ENCODE measurements at regions not wholly inside any gene's neighbourhood (a gene's known extent, or its start where the extent isn't known, plus 50 kb on each side); places are given as distances from the start of the nearest gene placed in this dataset.

- TF ChIP-seq POLR2A (IDR thresholded peaks at IDR 0.05): no peak
- TF ChIP-seq, protein P1, sequence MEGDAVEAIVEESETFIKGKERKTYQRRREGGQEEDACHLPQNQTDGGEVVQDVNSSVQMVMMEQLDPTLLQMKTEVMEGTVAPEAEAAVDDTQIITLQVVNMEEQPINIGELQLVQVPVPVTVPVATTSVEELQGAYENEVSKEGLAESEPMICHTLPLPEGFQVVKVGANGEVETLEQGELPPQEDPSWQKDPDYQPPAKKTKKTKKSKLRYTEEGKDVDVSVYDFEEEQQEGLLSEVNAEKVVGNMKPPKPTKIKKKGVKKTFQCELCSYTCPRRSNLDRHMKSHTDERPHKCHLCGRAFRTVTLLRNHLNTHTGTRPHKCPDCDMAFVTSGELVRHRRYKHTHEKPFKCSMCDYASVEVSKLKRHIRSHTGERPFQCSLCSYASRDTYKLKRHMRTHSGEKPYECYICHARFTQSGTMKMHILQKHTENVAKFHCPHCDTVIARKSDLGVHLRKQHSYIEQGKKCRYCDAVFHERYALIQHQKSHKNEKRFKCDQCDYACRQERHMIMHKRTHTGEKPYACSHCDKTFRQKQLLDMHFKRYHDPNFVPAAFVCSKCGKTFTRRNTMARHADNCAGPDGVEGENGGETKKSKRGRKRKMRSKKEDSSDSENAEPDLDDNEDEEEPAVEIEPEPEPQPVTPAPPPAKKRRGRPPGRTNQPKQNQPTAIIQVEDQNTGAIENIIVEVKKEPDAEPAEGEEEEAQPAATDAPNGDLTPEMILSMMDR (IDR thresholded peaks at IDR 0.05): no peak
Observed at GRCh38 chr6:113449051-113449450, 408.1 kb upstream of the MARCKS start.

Data from ovary (tissue), 3 donors.